ENCODE measurements at regions not wholly inside any gene's neighbourhood (a gene's known extent, or its start where the extent isn't known, plus 50 kb on each side); places are given as distances from the start of the nearest gene placed in this dataset.
"Not testable (repeated sequence)": the region's sequence is repeated elsewhere in the genome, so short reads cannot be mapped to it uniquely, and the experiment has no call there.

DNA sequence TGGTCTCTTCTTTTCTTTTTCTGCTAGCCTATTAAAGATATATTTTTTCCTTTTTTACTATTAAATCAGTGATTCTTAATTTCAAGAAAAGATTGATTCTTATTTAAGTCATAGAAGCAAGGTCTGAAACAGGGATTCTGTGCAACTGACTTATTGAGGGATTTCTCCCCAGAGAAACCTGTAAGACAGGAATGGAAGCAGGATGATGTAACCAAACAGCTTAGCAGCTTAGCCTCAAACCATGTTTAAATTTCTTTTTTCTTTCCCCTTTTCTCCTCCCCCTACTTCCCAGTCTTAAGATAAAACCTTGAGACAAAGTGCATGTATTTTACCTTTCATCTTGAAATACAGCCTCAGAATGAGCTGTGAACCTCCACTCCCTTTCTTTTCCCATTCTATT lies 322.8 kb downstream of the NEK10 start:
- no peak for DNase-seq
- TF ChIP-seq, protein P1, sequence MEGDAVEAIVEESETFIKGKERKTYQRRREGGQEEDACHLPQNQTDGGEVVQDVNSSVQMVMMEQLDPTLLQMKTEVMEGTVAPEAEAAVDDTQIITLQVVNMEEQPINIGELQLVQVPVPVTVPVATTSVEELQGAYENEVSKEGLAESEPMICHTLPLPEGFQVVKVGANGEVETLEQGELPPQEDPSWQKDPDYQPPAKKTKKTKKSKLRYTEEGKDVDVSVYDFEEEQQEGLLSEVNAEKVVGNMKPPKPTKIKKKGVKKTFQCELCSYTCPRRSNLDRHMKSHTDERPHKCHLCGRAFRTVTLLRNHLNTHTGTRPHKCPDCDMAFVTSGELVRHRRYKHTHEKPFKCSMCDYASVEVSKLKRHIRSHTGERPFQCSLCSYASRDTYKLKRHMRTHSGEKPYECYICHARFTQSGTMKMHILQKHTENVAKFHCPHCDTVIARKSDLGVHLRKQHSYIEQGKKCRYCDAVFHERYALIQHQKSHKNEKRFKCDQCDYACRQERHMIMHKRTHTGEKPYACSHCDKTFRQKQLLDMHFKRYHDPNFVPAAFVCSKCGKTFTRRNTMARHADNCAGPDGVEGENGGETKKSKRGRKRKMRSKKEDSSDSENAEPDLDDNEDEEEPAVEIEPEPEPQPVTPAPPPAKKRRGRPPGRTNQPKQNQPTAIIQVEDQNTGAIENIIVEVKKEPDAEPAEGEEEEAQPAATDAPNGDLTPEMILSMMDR (IDR thresholded peaks at IDR 0.05) = no peak
- H3K36me3 Mint-ChIP-seq (ENCODE audit: low read depth) = no peaks in the 10 kb centered on the region
- no peak overlapping the region for H3K4me3 Mint-ChIP-seq
- H3K4me1 Mint-ChIP-seq (ENCODE audit: low read depth) = 0 out of 2 replicates have a peak, but pooled peaks cover 6% of the 10 kb centered on the region
- peaks cover 6% of the 10 kb centered on the region for H3K9me3 Mint-ChIP-seq
- no peak overlapping the region for H3K27ac Mint-ChIP-seq
- H3K27me3 Mint-ChIP-seq (ENCODE audit: insufficient read depth) = no peaks in the 10 kb centered on the region; the same call in 1 of the 2 replicates

DNA sequence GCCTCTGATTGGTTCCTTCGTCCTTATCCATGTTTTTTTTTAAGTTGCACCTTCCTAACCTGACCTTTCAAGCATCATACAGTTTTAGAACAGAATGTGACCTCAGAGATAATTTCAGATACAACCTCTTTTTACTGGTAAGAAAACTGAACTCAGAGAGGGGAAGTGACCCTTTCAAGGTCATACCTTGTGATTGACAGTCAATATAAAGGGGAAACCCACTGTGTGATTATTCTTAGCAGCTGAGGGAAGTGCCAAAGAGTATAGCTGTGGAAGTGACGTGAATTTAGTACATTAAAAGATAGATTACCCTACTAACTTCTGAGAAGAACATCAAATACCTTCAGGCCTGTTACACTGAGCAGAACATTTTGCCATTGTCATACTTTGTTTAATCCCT lies 319.4 kb downstream of the NEK10 start:
- Mint-ChIP-seq H3K27ac (no peak overlapping the region), H3K4me3 (no peak overlapping the region), H3K4me1 (ENCODE audit: low read depth) (no peaks in the 10 kb centered on the region), H3K36me3 (ENCODE audit: low read depth) (no peaks in the 10 kb centered on the region), H3K27me3 (ENCODE audit: insufficient read depth) (no peaks in the 10 kb centered on the region; the same call in 1 of the 2 replicates), H3K9me3 (peaks cover 18% of the 10 kb centered on the region)
- DNase-seq = no peak
- TF ChIP-seq, protein P1 (IDR thresholded peaks at IDR 0.05) = no peak

DNA sequence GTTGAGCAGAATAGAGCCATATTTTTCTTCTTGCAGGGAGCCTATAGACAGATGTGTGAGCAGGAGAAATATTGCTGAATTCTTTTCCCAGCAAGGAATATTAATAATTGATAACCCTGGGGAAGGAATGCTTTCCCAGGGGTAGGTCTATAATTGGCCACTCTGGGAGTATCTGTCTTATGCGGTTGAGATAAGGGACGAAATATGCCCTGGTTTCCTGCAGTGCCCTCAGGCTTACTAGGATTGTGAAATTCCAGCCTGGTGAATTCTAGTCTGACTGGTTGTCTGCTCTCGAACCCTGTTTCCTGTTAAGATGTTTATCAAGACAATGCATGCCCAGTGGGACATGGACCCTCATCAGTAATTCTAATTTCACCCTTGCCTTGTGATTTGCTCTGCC lies 317.7 kb downstream of the NEK10 start:
- not testable (repeated sequence) for H3K27ac Mint-ChIP-seq; H3K36me3 Mint-ChIP-seq (ENCODE audit: low read depth); H3K4me1 Mint-ChIP-seq (ENCODE audit: low read depth); H3K27me3 Mint-ChIP-seq (ENCODE audit: insufficient read depth); DNase-seq; H3K4me3 Mint-ChIP-seq
- peaks cover 18% of the 10 kb centered on the region for H3K9me3 Mint-ChIP-seq

DNA sequence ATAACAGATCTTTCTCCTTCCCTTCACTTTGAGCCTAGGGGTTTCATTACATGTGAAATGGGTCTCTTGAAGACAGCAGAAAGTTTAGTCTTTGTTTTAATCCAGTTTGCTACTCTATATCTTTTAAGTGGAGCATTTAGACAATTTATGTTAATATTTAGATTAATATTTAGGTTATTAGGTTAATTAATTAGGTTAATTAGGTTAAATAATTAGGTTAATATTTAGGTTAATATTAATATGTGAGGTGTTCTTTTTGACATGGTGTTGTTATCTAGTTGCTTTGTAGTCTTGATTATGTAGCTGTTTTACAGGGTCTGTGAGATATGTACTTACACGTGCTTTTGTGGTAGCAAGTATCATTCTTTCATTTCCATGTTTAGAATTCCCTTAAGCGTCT lies 312.9 kb downstream of the NEK10 start:
- TF ChIP-seq, protein P1 (IDR thresholded peaks at IDR 0.05) = no peak
- no peak overlapping the region for H3K27ac Mint-ChIP-seq
- no peak overlapping the region for H3K4me3 Mint-ChIP-seq
- H3K36me3 Mint-ChIP-seq (ENCODE audit: low read depth) = no peaks in the 10 kb centered on the region
- no peaks in the 10 kb centered on the region for H3K4me1 Mint-ChIP-seq (ENCODE audit: low read depth)
- no peaks in the 10 kb centered on the region; the same call in 1 of the 2 replicates for H3K27me3 Mint-ChIP-seq (ENCODE audit: insufficient read depth)
- peaks cover 12% of the 10 kb centered on the region; the same call in 1 of the 2 replicates for H3K9me3 Mint-ChIP-seq
- DNase-seq = no peak

DNA sequence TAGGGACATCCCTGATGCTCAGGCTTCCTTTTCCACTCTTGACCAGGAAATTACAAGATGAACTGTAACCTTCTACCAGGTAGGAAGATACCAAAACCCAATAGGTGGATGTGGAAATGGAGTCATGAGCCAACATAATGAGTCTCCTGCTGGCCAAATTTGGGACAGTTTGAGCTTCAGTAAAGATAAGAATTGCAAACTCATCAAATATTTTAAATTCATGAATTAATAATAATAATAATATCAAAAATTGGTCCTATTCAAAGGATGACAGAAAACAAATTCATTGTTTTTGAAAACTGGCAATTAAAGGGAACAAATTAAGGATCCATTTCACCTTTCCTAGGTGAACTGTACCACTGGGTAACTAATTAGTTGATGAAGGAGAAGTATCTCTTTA lies 309.7 kb downstream of the NEK10 start:
- H3K4me3 Mint-ChIP-seq = no peak overlapping the region
- no peaks in the 10 kb centered on the region for H3K4me1 Mint-ChIP-seq (ENCODE audit: low read depth)
- no peaks in the 10 kb centered on the region; the same call in 1 of the 2 replicates for H3K27me3 Mint-ChIP-seq (ENCODE audit: insufficient read depth)
- no peak for DNase-seq
- no peaks in the 10 kb centered on the region for H3K36me3 Mint-ChIP-seq (ENCODE audit: low read depth)
- no peaks in the 10 kb centered on the region for H3K9me3 Mint-ChIP-seq
- TF ChIP-seq, protein P1 (IDR thresholded peaks at IDR 0.05) = no peak
- H3K27ac Mint-ChIP-seq = no peak overlapping the region
